Breast epithelium (tissue), 4 donors: ENCODE measurements at regions not wholly inside any gene's neighbourhood (a gene's known extent, or its start where the extent isn't known, plus 50 kb on each side); places are given as distances from the start of the nearest gene placed in this dataset.
"Not testable (repeated sequence)": the region's sequence is repeated elsewhere in the genome, so short reads cannot be mapped to it uniquely, and the experiment has no call there.

Source experiments
- DNase-seq, 2 donors: peaks; one replicate each; pipeline ENCODE4 v3.0.0-alpha.2; 2019; ENCODE audit warnings: low spot score in 2 of 2
- H3K27ac ChIP-seq, 2 donors: fragments of 200-600 bp; sonication (generic) in 1 of 2; one replicate each; pipeline ENCODE4 v1.5.1; 2016 to 2019; ENCODE audit warnings: mild to moderate bottlenecking in 1 of 2
- H3K27me3 ChIP-seq, 2 donors: fragments of 200-600 bp; sonication (generic) in 1 of 2; one replicate each; pipeline versions ENCODE4 v1.5.1 to v1.6.0; 2017 to 2019; ENCODE audit warnings: control low read depth in 1 of 2, mild to moderate bottlenecking in 1 of 2
- H3K36me3 ChIP-seq: fragments of 200-600 bp; one replicate; pipeline ENCODE4 v1.5.1; 2019
- H3K4me1 ChIP-seq, 2 donors: fragments of 200-600 bp; sonication (generic); one replicate each; pipeline ENCODE4 v1.5.1; 2016 to 2019; ENCODE audit warnings: control low read depth in 1 of 2
- H3K4me3 ChIP-seq, 3 donors: fragments of 200-600 bp; sonication (generic); 1 replicate in 2 of 3; 2 replicates in 1 of 3; pipeline ENCODE4 v1.5.1; 2016 to 2019; ENCODE audit warnings: mild to moderate bottlenecking in 3 of 3, moderate library complexity in 2 of 3
- H3K9me3 ChIP-seq, 2 donors: fragments of 200-600 bp; sonication (generic) in 1 of 2; one replicate each; pipeline ENCODE4 v1.5.1; 2016 to 2019; ENCODE audit warnings: control low read depth in 1 of 2
- POLR2A ChIP-seq: fragments of 450-650 bp; IDR thresholded peaks from one replicate; pipeline ENCODE4 v1.6.1; 2016; ENCODE audit warnings: antibody characterized with exemption, mild to moderate bottlenecking, moderate library complexity
- POLR2AphosphoS5 ChIP-seq, 3 donors: sonication (generic); formaldehyde crosslinking; IDR thresholded peaks; one replicate each; pipeline ENCODE4 v1.6.1; 2017; ENCODE audit warnings: antibody characterized with exemption in 3 of 3
- intact Hi-C: fragments of 100-400 bp; cut with DNase I; formaldehyde crosslinking; loops from one replicate; pipeline ENCODE4 v1.15.1; 2023; ENCODE audit warnings: low total_unique reads
- TF ChIP-seq, protein P1 (sequence below), 3 donors: fragments of 450-650 bp; IDR thresholded peaks; one replicate each; pipeline ENCODE4 v1.5.1; 2016 to 2017; ENCODE audit warnings: antibody characterized with exemption in 3 of 3, mild to moderate bottlenecking in 3 of 3, moderate library complexity in 3 of 3

DNA sequence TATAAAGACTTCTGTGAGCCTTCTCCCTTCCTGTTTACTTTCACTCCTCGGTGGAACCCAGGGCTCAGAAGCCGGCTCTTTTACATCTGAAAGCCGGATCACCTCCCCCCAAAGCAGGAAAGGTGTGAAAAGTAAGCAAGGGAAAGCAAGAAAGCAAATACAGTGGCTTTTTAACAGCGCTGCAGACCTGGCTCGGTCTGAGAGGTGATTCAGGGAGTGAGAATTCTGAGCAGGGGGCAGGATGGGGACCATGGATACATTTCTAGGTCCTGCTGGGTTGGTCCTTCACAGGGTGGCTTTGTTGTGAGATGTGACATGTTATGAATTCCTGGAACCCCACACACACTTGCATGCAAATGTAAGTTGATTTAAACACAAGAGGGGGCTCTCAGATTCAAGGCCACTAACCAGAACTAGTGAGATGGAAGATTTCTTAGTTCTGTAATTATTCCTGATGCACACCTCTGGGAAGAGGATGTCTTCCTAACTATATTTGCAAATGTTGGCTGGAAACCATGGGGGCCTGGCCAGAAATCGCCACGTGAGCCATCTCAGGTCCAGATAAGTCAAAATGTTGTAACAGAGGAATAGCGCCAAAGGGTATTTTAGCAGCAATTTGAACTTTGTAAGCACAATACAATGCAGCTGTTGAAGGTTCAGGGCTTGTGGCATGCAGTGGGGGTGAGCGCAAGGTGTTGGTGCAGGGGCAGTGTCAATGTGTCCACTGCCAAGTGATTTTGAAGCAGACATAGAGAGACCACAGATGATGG, 670.1 kb upstream of the LCORL start:
- Histone ChIP-seq H3K27ac (no peak overlapping the region), H3K36me3 (no peaks in the 10 kb centered on the region), H3K4me3 (no peak overlapping the region), H3K9me3 (no peaks in the 10 kb centered on the region), H3K27me3 (no peaks in the 10 kb centered on the region), H3K4me1 (no peaks in the 10 kb centered on the region)
- TF ChIP-seq POLR2A (no peak), POLR2AphosphoS5 (IDR thresholded peaks at IDR 0.05) (no peak)
- TF ChIP-seq, protein P1, sequence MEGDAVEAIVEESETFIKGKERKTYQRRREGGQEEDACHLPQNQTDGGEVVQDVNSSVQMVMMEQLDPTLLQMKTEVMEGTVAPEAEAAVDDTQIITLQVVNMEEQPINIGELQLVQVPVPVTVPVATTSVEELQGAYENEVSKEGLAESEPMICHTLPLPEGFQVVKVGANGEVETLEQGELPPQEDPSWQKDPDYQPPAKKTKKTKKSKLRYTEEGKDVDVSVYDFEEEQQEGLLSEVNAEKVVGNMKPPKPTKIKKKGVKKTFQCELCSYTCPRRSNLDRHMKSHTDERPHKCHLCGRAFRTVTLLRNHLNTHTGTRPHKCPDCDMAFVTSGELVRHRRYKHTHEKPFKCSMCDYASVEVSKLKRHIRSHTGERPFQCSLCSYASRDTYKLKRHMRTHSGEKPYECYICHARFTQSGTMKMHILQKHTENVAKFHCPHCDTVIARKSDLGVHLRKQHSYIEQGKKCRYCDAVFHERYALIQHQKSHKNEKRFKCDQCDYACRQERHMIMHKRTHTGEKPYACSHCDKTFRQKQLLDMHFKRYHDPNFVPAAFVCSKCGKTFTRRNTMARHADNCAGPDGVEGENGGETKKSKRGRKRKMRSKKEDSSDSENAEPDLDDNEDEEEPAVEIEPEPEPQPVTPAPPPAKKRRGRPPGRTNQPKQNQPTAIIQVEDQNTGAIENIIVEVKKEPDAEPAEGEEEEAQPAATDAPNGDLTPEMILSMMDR (IDR thresholded peaks at IDR 0.05): no peak
- no peak for DNase-seq
- intact Hi-C loops: no loop called here

DNA sequence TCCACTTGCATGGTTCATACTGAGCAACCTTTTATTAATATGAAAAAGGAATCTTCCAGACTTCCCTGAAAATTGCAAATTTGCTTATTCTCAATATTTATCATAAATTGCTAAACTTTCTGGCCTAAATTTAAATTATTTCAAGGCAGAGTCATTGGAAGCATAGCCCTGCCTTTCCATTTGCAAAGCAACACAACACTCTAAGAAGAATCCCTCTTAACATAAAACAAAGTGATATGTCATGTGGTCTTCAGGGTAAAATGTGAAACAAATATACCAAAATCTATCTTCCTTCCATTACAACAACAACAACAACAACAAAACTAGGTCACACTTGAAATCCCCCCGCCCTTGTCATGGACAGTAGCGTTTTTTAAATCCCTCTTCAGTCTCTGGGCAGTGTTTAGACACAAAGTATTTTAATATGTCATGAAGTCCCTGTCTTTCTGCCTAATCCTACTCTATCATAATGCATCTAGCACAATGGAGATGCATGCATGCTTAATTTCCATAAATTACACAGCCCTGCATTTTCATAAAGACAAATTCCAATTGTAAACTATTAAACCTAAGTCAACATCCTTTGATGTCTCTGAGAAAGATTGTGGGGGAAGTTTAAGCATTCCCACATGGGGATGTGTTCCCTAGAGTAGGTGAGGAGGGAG, 668.9 kb upstream of the LCORL start:
- intact Hi-C loops: no loop called here
- Histone ChIP-seq H3K27ac (no peak overlapping the region), H3K4me1 (no peaks in the 10 kb centered on the region), H3K9me3 (no peaks in the 10 kb centered on the region), H3K4me3 (no peak overlapping the region), H3K27me3 (no peaks in the 10 kb centered on the region), H3K36me3 (no peaks in the 10 kb centered on the region)
- no peak for TF ChIP-seq POLR2A
- TF ChIP-seq, protein P1 (IDR thresholded peaks at IDR 0.05): no peak
- no peak for TF ChIP-seq POLR2AphosphoS5 (IDR thresholded peaks at IDR 0.05)
- DNase-seq: no peak

DNA sequence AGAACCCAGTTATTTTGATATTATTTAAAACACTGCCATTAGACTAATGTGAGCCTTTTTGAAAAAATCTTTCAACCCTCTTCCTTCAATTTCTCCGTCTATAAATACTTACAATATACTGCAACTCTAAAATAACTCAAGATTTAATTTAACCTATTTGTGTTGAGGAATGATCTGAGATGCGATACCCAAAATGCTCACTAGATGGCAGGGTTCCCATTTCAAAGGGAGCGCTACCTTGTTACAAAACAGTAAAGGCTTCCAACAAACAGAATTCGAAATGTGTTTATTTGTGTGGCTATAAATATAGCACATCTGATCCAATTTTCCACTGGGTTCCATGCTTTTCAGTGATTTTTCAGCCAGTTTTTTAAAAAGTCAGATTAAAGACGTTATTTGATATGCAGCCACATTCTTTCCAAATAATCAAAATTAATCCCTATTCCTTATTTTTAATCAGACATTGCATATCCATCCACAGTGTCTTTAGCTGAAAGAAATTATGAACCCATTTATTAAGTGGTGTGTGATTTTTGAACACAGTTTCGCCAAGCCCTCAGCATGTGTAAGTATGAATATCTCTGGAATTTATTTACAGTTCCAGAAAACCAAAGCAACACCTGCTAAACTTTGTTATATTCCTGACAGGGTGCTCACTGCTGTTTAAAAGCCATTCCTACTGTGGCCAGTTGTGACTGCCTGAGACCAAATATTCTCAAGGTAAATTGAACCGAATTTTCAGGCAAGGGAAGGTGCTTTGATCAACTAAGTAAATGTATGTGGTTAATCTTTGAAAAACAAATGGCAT, 668.0 kb upstream of the LCORL start:
- Histone ChIP-seq H3K36me3 (no peaks in the 10 kb centered on the region), H3K27me3 (no peaks in the 10 kb centered on the region), H3K4me1 (no peaks in the 10 kb centered on the region), H3K27ac (no peak overlapping the region), H3K4me3 (no peak overlapping the region), H3K9me3 (no peaks in the 10 kb centered on the region)
- TF ChIP-seq POLR2A: no peak
- TF ChIP-seq, protein P1 (IDR thresholded peaks at IDR 0.05): peak; percentile 59 to 79 (median 62)
- intact Hi-C loops: no loop called here
- peak; percentile 36 to 52 for DNase-seq

DNA sequence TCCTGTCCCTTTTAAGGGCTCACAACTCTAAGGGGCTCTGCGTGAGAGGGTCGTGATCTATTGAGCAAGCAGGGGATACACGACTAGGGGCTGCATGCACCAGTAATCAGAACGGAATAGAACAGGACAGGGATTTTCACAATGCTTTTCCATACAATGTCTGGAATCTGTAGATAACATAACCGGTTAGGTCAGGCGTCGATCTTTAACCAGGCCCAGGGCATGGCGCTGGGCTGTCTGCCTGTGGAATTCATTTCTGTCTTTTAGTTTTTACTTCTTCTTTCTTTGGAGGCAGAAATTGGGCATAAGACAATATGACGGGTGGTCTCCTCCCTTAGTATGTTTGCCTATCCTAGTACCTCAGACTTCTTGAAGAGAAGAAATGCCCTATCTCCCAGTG, 666.8 kb upstream of the LCORL start:
- H3K4me1 ChIP-seq, H3K9me3 ChIP-seq, H3K4me3 ChIP-seq, H3K27ac ChIP-seq, intact Hi-C loops, H3K36me3 ChIP-seq, H3K27me3 ChIP-seq, DNase-seq: not testable (repeated sequence)

DNA sequence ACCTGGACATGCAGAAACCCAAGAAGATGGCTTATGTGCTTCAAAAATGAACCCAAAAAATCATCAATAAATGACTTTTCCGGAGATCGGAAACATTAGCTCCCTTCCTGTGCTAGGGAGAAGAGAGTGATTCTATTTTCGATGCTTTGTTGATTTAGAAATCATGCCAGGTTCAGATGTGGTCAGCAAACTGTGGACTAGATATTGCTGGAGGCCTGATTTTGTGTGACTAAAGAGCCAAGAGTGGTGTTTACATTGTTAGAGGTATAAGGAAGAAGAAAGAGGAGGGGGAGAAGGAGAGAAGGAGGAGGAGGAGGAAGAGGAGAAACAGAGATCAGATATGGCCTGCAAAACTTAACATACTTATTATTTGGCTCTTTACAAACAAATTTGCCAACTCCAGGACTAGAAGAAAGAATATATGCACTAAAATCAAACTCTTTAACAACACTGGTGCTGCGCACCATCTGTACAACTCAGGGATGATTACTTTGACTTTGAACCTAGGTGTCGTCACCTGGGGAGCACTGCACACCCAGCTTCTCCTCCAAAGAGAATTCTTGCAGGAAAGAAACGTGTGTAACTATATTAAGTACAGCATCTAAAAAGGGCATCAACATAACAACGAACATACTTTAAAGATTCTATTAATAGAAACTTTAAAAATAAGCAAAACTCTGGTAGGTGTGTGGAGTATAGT, 664.9 kb upstream of the LCORL start:
- no peak for TF ChIP-seq POLR2A
- TF ChIP-seq, protein P1 (IDR thresholded peaks at IDR 0.05): no peak
- no peak for TF ChIP-seq POLR2AphosphoS5 (IDR thresholded peaks at IDR 0.05)
- Histone ChIP-seq H3K9me3 (no peaks in the 10 kb centered on the region), H3K27me3 (no peaks in the 10 kb centered on the region), H3K36me3 (no peaks in the 10 kb centered on the region), H3K4me3 (no peak overlapping the region), H3K4me1 (no peaks in the 10 kb centered on the region), H3K27ac (no peak overlapping the region)
- intact Hi-C loops: no loop called here
- no peak for DNase-seq
